Suprapubic skin (tissue), 4 donors: ENCODE measurements at regions not wholly inside any gene's neighbourhood (a gene's known extent, or its start where the extent isn't known, plus 50 kb on each side); places are given as distances from the start of the nearest gene placed in this dataset.

Source experiments
- DNase-seq, 2 donors: peaks; one replicate each; pipeline ENCODE4 v3.0.0-alpha.2; 2019; ENCODE audit warnings: low spot score in 2 of 2
- H3K27ac ChIP-seq: fragments of 200-600 bp; sonication (generic); one replicate; pipeline ENCODE4 v1.5.1; 2019
- H3K27me3 ChIP-seq: fragments of 200-600 bp; sonication (generic); one replicate; pipeline ENCODE4 v1.5.1; 2019
- H3K36me3 ChIP-seq: fragments of 200-600 bp; sonication (generic); one replicate; pipeline ENCODE4 v1.5.1; 2019
- H3K4me1 ChIP-seq: fragments of 200-600 bp; sonication (generic); one replicate; pipeline ENCODE4 v1.5.1; 2019
- H3K4me3 ChIP-seq: fragments of 200-600 bp; sonication (generic); one replicate; pipeline ENCODE4 v1.5.1; 2019; ENCODE audit warnings: mild to moderate bottlenecking
- H3K9me3 ChIP-seq: fragments of 200-600 bp; sonication (generic); one replicate; pipeline ENCODE4 v1.5.1; 2019
- EP300 ChIP-seq: sonication (generic); formaldehyde crosslinking; IDR thresholded peaks from one replicate; pipeline ENCODE4 v1.6.1; 2017; ENCODE audit warnings: antibody characterized with exemption
- POLR2A ChIP-seq, 2 donors: fragments of 450-650 bp; IDR thresholded peaks; one replicate each; pipeline ENCODE4 v1.6.1; 2017; ENCODE audit warnings: antibody characterized with exemption in 2 of 2, mild to moderate bottlenecking in 2 of 2, moderate library complexity in 2 of 2
- POLR2AphosphoS5 ChIP-seq, 3 donors: sonication (generic); formaldehyde crosslinking; IDR thresholded peaks; one replicate each; pipeline ENCODE4 v1.6.1; 2017; ENCODE audit warnings: antibody characterized with exemption in 3 of 3
- WGBS: methylation state at CpG from one replicate; pipeline ENCODE4 v1.1.5; 2018; 5-methylcytosine and 5-hydroxymethylcytosine counted together
- TF ChIP-seq, protein P1 (sequence below), 2 donors: fragments of 200-600 bp in 1 of 2; fragments of 450-650 bp in 1 of 2; sonication (generic) in 1 of 2; IDR thresholded peaks; one replicate each; pipeline ENCODE4 v1.5.1; 2016 to 2019; ENCODE audit warnings: antibody characterized with exemption in 2 of 2, mild to moderate bottlenecking in 1 of 2, moderate library complexity in 1 of 2

DNA sequence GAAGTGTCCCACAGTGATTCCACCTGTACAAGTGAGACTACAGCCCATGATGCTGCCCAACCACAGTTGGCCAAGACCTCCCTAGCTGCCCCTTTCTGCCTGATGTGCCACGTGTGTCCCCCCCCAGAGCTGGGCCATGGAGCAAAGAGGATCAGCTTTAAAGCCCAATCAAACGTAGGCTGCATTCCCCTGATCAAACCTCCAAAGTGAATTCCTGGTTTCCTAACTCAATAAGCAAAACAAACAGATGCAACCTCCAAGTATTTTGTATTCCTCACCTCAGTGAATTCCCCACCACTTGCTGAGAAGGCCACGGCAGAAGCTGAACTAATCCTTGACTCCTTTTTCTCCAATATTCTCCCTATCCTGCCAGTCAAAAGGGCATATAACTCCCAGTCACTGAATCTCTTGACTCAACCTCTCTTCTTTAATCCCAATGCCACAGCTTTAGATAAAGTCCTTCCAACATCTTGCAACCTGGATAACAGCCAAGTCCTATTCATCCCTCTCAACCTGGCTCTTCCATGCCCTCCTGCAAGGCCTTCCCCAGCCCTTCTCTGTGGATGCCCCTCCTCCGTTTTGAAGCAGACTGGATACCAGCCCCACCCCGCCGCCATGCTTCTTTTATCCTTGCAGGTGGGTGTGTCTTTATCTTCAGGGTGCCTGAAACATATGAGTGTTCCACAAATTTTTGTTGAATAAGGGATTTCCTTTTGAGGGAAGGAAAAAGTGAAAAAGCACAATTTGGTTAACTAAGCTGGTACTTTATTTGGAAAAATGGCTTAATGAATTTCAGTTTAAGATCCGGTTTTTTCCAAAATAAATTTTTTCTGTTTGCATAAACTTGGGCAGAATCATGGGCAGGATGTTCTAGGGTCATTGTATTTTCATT lies 285.2 kb upstream of the MKLN1 start:
- H3K9me3 ChIP-seq: no peaks in the 10 kb centered on the region
- no peak overlapping the region for H3K4me3 ChIP-seq
- WGBS: 78% methylated on average over 7 of the region's 7 CpGs
- no peak overlapping the region for H3K27ac ChIP-seq
- H3K4me1 ChIP-seq: peaks cover 33% of the 10 kb centered on the region
- TF ChIP-seq POLR2A (IDR thresholded peaks at IDR 0.05) (no peak), POLR2AphosphoS5 (IDR thresholded peaks at IDR 0.05) (no peak), EP300 (no peak)
- TF ChIP-seq, protein P1, sequence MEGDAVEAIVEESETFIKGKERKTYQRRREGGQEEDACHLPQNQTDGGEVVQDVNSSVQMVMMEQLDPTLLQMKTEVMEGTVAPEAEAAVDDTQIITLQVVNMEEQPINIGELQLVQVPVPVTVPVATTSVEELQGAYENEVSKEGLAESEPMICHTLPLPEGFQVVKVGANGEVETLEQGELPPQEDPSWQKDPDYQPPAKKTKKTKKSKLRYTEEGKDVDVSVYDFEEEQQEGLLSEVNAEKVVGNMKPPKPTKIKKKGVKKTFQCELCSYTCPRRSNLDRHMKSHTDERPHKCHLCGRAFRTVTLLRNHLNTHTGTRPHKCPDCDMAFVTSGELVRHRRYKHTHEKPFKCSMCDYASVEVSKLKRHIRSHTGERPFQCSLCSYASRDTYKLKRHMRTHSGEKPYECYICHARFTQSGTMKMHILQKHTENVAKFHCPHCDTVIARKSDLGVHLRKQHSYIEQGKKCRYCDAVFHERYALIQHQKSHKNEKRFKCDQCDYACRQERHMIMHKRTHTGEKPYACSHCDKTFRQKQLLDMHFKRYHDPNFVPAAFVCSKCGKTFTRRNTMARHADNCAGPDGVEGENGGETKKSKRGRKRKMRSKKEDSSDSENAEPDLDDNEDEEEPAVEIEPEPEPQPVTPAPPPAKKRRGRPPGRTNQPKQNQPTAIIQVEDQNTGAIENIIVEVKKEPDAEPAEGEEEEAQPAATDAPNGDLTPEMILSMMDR (IDR thresholded peaks at IDR 0.05): no peak
- peaks cover 6% of the 10 kb centered on the region for H3K36me3 ChIP-seq
- no peaks in the 10 kb centered on the region for H3K27me3 ChIP-seq
- no peak for DNase-seq

DNA sequence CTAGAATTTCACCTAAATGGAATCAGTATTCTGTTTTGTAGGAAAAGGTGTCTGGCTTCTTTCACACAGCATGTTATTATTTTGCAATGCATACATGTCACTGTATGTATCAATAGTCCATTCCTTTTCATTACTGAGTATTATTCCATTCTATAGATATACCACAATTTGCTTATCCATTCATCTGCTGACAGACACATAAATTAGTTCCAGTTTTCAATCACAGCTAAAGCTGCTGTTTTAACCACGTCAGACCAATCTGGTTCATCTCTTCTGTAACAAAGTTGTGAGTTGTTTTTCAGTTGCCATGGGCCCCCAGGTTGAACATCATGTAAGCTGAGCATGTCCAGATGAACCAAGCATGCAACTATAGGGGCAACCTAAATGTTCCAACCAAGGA lies 282.1 kb upstream of the MKLN1 start:
- 93% methylated on average over 1 of the region's 1 CpG for WGBS
- Histone ChIP-seq H3K27ac (no peak overlapping the region), H3K4me3 (no peak overlapping the region), H3K9me3 (no peaks in the 10 kb centered on the region), H3K4me1 (peaks cover 11% of the 10 kb centered on the region), H3K27me3 (no peaks in the 10 kb centered on the region), H3K36me3 (peaks cover 8% of the 10 kb centered on the region)
- DNase-seq: no peak
- TF ChIP-seq POLR2AphosphoS5 (IDR thresholded peaks at IDR 0.05): no peak
- TF ChIP-seq EP300: no peak
- no peak for TF ChIP-seq POLR2A (IDR thresholded peaks at IDR 0.05)
- TF ChIP-seq, protein P1 (IDR thresholded peaks at IDR 0.05): no peak

DNA sequence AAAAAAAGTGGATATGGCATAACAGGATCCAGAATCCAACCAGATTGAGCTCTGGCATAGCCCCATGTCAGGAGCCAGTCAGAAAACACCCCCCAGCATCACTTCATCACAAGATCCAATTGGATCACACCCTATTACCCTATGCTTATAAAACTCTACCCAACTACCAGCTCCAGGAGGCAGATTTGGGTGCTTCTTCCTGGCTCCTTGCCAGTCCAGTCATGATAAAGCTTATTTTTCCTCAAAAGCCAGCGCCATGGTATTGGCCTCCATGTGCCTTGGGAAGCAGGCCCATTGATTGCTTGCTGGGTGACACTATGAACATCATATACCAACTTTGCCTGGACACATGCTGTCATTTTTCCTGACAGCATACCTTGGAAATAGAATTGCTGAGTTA lies 281.4 kb upstream of the MKLN1 start:
- no peaks in the 10 kb centered on the region for H3K27me3 ChIP-seq
- WGBS: 100% methylated on average over 1 of the region's 1 CpG
- no peak for DNase-seq
- no peaks in the 10 kb centered on the region for H3K9me3 ChIP-seq
- H3K36me3 ChIP-seq: peaks cover 8% of the 10 kb centered on the region
- H3K27ac ChIP-seq: no peak overlapping the region
- H3K4me3 ChIP-seq: no peak overlapping the region
- no peak for TF ChIP-seq POLR2A (IDR thresholded peaks at IDR 0.05)
- no peak for TF ChIP-seq POLR2AphosphoS5 (IDR thresholded peaks at IDR 0.05)
- TF ChIP-seq, protein P1 (IDR thresholded peaks at IDR 0.05): no peak
- TF ChIP-seq EP300: no peak
- peaks cover 7% of the 10 kb centered on the region for H3K4me1 ChIP-seq

DNA sequence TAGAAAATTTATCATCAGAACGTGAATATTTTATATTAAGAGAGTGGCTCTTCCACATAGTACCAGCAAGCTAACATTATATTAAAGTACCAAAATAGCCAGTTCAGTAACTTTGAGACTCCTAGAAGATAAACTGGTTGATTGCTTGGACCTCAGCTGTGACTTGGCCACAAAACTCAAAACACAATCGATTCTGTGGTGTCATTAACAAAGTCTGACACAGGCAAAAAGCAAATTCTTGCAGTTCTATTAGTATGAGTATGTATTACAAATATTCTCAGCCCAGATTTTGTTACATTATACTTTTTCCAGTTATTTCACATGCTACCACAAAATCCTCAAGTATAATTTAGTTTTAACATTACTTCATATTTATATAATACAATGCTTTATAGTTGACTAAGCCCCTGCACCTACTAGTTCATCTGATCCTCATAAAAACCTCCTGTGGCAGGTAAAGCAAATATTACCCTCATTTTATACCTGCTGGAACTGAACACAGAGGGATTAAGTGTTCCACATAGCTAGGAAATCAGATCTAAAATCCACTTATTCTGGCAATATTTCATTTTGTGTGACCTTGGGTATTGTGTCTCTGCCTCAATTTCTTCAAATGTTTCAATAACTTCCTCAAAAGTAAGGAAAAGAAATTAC lies 279.9 kb upstream of the MKLN1 start:
- TF ChIP-seq EP300 (no peak), POLR2AphosphoS5 (IDR thresholded peaks at IDR 0.05) (no peak), POLR2A (IDR thresholded peaks at IDR 0.05) (no peak)
- TF ChIP-seq, protein P1 (IDR thresholded peaks at IDR 0.05): no peak
- no peak overlapping the region for H3K4me3 ChIP-seq
- no peaks in the 10 kb centered on the region for H3K27me3 ChIP-seq
- H3K9me3 ChIP-seq: no peaks in the 10 kb centered on the region
- peaks cover 6% of the 10 kb centered on the region for H3K4me1 ChIP-seq
- WGBS: 78% methylated on average over 2 of the region's 2 CpGs
- peaks cover 5% of the 10 kb centered on the region for H3K36me3 ChIP-seq
- H3K27ac ChIP-seq: no peak overlapping the region
- DNase-seq: no peak

DNA sequence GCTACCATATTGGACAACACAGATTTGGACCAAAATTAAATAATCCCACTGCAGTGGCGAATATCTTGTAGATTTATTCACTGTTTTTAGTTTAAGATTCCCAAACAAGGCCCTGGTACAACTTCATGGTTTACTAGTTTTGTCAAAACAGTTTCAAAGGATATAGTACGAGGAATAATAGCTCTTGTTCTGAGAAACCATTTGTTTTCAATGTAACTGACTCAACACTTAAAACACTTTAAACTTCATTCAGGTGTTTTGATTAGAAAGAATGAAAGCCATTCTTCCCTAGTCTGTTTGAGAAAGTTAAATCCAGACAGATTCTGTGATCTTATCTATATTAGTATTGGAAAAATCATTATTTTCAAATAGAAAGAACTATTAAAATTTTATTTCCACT lies 276.4 kb upstream of the MKLN1 start:
- H3K4me1 ChIP-seq: peaks cover 22% of the 10 kb centered on the region
- H3K27ac ChIP-seq: no peak overlapping the region
- 96% methylated on average over 2 of the region's 2 CpGs for WGBS

More for the DNA sequence above, 276.4 kb upstream of the MKLN1 start:
- Histone ChIP-seq H3K27me3 (no peaks in the 10 kb centered on the region), H3K4me3 (no peak overlapping the region), H3K9me3 (no peaks in the 10 kb centered on the region), H3K36me3 (peaks cover 5% of the 10 kb centered on the region)
- TF ChIP-seq POLR2A (IDR thresholded peaks at IDR 0.05): no peak
- no peak for DNase-seq
